NCI-H1105 treated with DMSO at 0.1 percent for 48 hours (cell line): ENCODE measurements at regions not wholly inside any gene's neighbourhood (a gene's known extent, or its start where the extent isn't known, plus 50 kb on each side); places are given as distances from the start of the nearest gene placed in this dataset.
A peak's percentile ranks its signal among the peaks of the same experiment; 100 is the strongest.

Experiments used
- DNase-seq: peaks from one replicate; lab custom pipeline; 2025; lab: John Stamatoyannopoulos, UW

DNA sequence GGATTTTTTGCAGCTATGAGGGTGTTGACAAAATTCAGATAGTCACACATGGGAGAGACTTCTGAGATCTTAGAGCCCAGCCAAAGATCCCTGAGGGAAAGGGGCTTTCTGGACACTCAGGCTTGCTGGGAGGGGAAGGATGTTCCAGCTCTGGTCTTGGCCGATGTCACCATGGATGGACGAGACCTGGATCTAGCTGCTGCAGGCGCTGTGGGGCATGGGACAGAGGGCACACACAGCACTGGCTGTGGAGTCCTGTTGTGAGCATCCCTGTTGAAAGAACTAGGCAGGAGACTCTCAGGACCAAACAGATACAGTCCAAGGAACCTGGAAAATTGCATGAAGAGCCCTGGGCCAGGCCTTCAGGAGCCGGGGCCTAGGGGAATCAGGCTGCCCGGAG lies 80.1 kb upstream of the SDK2 start:
- DNase-seq, result no peak

DNA sequence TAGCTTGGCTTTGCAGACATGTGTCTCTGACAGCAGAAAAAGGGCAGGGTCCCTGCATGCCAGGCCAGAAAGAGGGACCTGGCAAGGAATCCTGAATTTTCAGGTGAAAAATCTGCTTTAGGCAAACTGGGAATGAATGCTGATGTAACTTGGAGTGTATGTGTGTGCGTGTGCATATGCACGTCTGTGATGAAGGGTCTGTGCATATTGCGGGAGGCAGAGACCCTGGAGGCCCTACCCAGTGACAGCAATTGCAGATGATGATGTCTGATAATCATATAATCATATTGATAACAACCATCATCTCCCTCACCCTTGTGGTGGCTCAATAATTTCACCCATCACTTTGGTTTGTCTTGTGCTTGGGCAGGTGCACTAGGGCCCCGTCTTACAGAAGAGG lies 80.7 kb upstream of the SDK2 start:
- DNase-seq, result no peak

DNA sequence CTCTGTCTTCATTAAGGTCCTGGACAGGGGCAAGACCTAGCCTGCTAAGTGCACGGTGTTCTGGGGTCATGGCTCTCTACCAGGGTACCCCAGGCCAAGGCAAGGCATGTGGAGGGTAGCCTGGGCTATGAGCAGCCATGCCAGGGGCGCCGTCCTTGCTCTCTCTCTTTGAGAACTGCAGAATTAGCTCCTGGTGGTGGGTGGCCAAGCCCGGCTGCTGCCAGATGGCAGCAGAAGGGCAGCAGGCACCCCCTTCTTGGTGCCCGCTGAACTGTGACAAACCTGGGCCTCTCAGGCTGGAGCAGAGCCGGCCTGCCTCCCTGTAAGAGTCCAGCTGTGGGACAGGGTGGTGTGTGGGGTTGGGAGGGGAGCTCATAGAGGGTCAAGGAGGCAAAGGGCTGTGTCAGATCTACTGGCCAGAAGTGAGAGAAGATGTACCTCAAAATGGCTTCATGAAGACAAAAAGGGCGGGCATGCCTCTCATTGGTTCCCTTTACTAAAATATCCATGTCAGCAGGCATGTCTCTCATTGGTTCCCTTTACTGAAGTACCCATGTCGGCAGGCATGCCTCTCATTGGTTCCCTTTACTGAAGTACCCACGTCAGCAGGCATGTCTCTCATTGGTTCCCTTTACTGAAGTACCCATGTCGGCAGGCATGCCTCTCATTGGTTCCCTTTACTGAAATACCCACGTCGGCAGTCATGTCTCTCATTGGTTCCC lies 81.7 kb upstream of the SDK2 start:
- no peak for DNase-seq

DNA sequence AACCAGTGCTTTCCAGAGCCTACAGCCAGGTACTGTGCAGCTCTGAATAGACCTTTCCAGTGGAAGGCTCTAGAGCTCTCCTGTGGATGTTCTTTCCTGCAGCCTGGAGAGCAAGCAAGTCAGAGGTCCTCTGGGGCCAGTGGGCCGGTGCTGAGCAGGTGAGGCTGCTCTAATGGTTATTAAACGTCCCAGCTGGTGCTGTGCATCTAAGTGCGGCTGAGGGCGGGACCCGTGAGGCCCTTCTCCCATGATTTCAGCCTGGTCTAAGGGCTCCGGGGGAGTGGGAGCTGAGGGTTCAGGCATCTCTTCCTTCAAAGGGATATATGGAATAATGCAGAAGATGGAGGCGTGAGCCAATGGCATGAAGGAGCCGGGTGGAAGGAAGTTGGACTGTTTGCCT lies 83.7 kb upstream of the SDK2 start:
- no peak for DNase-seq

DNA sequence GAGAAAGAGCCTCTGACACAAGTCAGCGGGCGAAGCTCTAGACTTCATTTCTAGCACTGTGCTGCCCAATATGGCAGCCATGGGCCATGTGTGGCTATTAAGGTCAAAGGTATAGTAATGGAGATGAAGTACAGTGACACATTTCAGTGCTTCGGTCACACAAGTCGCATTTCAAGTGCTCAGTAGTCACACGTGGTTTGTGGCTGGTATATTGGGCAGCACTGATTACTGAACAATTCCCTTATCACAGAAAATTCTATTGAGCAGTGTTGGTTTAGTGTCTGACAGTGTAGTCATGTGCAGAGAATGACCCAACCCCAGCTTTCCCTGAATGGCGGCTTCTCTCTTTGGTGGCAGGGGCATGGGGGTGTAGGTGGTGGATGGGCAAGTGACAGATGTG lies 84.9 kb upstream of the SDK2 start:
- DNase-seq, result no peak

DNA sequence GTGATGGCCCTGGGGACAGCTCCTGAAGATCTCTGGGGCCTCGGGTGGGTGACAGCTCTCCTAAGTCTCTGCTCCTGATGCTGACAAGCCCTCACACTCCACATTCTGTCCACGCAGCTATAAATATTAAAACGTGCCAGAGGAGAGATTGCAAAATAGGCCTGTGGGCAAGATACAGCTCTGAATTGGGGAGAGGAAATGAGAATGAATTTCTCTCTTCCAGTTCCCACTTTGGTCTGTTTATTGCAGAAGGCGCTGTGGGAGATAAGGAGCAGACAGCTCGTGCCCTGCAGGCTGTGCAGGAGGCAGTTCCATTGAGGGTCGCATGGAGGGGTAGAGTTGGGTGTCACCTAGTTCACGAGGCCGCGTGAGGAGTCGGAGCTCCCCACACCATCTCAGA lies 87.5 kb upstream of the SDK2 start:
- DNase-seq, result no peak

DNA sequence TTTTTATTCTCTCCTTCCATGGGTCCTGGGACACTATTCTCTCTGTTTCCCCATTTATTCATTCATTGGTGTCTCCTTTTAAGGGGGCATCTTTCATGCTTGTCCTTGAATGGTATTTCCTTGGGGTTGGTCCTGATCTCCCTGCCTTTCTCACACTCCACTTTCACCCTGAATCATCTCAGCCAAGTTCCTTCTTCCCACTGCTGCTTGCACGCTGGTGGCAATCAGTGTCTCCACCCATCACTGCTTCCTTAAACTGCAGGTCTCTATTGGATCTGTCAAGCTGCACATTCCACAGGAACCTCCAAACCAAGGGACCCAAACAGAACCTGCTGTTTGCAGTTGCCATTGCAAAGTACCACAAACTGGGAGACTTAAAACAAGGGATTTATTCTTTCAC lies 89.3 kb upstream of the SDK2 start:
- no peak for DNase-seq

DNA sequence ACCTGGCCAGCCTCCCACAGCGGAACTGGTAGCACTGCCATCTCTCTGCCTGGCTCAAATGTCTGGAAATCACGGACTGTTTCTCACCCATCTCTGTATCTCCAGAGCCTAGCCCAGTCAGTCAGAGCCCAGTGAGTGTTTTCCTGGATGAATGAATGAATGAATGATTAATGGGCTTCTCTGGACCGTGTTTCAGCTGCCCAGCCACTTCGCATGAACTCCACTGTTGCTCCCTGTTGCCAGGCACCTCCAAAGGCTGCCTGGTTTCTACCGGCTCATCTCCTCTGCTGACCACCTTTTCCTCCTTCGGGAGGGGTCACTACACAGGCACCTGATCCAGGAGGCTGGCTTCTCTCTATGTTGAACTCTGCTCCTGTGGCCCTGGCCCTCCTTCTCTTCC lies 91.0 kb upstream of the SDK2 start:
- DNase-seq, result no peak

DNA sequence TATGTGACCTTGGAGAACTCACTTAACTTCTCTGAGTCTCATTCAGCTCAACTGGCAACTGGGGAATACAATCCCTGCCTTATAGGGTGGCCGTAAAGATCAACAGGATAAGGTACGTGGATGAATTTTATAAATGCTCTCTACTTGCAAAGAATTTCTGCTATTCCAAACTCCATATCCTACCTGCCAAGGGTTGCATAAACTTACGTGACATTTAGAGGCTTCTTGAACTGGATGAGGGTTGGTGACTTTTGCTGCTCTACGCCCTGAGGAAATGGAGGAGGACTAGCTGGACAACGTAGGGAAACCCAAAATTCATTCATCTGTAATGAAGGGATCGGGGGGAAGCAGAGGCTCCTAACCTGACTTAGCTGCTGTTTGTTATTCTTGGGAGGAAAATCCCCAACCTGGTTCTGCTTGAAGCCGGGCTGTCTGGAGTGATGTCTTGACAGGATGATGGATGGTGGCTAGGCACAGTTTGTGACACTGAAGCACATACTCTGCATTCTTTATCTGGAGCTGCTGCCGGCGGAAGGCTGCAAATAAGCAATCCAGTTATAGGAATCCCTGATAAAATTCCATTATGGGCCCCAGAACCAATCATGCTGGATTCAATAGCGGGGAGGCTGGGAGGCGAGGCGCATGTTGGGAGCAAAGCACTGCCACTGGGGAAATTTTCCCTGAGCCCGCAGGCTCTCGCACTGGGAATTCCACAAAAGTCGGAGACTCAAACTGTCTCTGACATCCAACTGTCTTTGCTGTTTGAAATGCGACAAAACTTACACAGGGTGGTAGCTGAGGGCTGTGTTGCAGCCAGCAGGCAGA lies 94.7 kb upstream of the SDK2 start:
- no peak for DNase-seq

DNA sequence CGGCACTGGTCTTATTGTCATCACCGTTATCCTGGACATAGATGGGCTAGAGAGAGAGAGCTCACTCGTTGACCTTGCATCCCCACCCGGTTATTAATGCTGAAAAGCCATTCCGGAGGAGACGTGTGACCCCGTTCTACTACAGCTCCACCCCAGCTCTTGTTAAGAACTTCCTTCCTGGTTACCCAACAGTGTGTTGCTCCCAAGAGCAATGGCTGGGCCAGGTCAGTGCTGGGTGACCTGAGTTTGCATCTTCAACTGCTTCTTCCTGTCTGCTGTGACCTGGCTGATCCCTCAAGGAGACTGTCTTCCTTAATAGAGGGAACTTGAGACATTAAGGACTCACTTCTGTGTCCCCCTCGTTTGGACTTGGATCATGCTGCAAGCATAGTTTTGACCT lies 96.1 kb upstream of the SDK2 start:
- no peak for DNase-seq

DNA sequence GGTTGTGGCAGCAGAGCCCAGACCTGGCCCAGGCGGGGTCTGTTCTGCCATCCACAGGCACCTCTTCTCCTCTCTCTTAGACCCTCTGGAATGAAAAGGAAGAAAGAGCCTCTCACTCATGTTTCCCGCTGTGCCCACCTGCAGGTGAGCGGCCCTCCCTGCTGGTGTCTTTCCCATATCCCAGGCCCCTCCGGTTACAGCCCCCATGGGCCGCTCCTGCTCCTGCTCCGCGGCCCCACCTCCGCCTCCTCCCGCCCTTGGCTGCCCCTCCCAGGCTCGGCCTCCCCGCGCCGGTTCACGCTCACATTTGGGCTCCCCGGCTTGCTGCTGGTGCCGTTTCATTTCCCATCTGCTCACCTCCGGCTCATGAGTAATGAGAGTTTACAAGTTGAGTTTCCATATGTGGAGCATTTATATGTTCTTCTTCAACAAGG lies 98.7 kb upstream of the SDK2 start:
- DNase-seq, result no peak

DNA sequence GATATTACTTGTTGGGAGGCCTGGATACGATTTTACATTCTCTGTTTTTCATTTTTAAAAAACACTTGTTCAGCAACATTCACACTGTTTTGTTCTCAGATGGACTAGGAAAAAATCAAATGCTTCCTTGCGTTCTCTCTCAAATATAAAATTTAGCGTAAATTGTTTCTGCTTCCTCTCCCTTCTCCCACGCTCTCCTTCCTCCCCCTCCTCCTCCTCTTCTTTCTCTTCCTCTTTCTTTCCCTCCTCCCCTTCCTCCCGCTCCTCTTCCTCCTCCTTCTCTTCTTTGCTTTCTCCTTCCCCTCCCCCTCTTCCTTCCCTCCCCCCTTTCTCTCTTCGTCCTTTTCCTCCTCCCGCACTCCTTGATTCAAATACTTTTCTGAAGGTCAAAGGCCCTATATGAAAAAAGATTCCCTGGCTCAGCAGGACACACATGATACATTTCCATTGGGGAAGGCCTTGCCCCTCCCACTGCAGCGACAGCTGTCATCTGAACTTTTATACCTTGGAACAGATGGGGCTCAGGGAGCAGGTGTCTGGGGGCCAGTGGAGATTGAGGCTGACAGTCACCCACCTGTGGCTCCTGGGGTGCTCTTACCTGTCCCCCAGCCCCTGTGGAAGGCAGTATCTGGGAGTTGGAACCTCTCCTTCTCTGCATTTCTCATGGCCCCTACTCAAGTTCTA lies 99.4 kb upstream of the SDK2 start:
- no peak for DNase-seq

DNA sequence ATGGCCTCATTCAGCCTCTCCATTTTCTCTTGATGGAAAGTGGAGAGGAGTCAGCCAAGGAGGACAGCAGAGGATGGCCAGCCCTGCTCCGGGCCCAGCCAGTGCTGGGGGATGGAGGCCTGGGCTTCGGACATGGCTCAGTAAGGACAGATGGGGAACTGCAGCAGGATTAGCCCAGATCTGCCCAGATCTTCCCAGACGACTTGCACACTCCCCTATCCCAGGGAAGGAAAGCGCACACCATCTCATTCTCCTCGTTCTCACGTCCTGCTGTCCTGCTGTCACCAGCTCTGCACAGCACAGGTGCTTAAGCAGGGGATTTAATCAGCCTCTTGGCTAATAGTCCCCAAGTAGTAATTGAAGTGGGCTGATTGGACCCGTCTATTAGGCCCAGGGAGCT lies 100.2 kb upstream of the SDK2 start:
- DNase-seq, result no peak

DNA sequence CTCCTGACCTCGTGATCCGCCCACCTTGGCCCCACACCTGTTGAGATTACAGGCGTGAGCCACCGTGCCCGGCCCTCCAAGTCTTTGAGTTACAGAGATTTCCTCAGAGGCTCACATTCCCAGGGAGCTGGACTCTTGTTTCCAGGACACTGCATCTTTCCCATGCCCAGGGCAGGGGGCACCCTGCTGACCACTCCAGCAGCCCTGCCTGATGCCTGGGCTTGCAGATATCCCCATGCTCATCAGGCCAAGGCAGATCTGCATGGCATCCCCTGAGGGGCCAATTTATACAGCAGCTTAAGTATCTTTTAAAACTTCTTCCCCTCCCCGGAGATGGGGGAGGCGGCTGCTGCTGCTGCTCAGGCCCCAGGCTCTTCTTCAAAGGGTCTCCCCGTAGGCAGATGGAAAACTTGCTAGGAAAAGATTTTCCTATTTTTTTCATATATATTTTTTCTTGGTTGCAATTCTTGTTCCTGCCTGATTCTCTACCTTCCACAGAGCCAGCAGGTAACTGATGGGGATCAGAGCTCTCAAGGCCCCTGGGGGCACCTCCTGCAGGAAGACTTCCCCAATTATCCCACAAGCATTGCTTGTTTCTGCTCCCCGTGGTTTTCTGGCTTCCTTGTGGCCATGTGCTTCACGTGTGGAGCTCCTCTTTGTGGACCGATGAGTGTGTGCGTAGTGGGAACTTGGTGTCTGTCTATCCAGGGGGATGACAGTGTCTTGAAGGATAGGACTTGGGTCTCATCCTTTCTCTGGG lies 102.2 kb upstream of the SDK2 start:
- no peak for DNase-seq

DNA sequence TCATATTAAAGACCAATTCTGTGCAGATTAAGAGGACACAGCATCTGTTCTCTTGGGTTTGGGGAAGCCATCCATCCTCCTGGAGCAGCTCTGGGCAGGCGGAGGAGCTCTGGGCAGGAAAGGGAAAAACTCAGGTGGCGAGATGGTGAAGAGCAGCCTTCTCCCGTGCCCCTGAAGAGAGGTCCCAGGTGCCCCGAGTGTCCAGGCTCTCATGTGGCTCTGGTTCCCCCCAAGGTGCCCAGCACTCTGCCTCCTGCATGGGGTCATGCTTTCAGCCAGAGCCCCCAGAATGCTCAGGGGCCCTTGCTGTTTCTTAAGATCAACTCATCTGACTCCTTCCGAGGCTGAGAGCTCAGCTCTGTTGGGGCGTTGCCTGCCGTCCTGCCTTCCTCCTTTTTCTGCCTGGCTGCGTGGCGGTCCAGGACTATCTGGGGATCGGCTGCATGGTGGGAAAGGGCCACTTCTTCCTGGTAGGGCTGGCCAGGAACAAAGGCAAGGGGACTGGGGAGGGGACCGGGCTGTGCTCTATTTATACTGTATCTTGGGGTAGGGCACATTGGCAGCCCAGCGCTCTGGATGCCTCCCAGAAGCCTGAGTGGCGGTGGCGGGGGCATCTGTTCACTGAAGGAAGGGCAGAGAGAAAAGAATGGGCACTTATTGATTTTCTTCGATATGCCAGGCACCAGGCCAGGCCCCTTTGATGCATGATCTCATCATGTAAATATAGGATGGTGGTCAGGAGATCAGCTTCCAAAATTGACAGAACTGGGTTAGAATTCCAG lies 103.2 kb upstream of the SDK2 start:
- DNase-seq, result peak; percentile 40

DNA sequence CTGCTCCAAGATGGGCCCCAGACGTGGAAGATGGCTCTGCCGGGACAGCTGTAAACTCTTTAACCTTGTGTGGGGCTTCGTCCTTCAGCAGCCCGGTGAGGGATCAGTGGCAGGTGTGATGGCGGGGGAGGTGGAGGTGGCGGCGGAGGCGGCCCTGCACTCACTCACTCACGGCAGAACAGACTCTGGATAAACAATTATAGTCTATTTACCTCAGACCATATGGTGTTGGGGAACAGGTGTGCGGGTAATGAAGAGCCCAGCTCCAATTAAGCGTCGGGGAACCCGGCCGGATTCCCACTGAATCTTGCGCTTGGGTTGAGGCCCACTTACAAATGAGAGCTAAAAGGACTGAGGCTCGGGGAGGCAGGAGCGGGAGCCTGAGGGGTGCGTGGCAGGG lies 104.3 kb upstream of the SDK2 start:
- DNase-seq, result peak; percentile 95

DNA sequence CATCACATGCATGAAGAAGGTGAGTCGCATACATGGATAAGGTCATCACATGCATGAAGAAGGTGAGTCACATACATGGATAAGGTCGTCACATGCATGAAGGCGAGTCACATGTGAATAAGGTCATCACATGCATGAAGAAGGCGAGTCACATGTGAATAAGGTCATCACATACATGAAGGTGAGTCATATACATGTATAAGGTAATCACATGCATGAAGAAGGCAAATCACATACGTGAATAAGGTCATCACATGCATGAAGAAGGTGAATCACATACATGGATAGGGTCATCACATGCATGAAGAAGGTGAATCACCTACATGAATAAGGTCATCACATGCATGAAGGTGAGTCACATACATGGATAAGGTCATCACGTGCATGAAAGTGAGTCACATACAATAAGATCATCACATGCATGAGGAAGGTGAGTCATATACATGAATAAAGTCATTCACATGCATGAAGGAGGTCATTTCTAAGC lies 105.1 kb upstream of the SDK2 start:
- no peak for DNase-seq

DNA sequence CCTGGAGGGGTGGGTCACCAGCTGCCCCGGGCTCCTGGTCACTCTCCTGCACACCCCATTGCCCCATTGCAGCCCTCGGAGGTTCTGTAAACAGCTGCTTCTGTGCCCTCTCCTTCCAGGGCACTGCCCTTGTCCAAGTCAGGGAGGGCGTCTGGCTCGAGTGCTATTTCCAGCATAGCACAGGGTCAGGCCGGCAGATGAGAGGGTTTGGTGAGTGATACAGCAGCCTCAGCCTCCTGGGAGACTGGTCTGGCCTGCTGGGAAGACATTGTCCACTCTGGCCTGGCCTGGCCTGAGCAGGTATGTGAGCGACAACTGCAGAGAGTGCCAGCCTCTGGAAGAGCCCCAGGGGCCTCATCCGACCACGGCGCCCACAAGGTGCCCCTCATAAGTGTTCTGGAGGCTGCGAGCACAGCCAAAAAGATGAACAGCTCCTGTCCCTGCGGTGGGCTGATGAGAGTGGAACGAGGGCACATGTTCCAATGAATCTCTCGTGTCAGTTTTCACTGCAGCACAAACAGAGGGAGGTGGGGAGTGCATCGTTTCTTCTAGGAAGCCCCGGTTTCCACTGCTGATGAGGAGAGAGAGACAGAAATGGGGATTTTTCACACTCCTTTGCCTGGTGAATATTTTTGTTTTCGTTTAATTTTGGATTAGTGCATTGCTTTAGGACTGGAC lies 105.8 kb upstream of the SDK2 start:
- DNase-seq, result no peak

DNA sequence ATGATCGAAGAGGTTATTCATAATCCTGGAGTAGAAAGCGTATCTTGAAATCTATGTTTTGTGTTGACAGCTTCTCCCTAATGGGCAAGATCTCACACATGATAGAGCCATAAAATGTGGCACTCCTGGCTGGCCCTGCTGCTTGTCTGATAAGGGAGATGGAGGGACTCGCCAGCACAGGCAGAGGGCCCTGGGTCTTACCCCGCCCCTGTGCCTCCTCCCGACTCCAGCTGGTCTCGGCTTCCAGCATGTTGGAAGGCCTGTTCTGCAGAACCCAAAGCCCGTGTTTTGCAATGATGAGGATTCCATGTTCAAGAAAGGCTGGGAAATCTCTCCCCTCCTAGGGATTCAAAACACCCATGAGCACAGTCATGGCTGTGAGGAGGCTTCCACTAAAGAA lies 106.7 kb upstream of the SDK2 start:
- no peak for DNase-seq

DNA sequence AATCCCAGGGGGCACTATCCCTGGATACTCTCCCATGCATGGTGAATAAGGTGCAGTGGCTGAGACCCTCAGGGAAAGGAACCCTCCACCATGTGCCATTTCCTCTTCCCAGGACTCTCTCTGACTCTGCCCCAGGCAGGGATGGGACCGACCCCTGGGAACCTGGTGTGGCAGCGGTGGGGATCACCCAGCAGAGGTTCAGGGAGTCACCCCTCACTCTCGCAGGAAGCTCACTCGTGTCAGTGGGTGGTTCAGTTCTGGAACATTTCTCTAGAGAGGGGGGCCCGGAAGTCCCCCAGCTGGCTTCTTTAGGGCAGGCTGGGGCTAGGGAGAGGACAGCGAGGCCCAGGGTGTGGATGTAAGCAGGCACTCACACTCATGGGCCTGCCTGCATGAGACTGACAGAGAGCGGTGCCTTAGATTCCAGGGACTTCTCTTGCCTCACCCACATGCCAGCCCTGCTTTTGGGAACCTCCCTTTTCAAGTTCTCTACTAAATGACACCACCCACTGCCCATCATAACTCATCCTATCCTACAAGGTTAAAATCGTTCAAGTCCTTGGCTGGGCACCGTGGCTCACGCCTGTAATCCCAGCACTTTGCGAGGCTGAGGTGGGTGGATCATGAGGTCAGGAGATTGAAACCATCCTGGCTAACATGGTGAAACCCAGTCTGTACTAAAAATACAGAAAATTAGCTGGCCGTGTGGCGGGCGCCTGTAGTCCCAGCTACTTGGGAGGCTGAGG lies 109.7 kb upstream of the SDK2 start:
- no peak for DNase-seq
